ENCODE measurements at regions not wholly inside any gene's neighbourhood (a gene's known extent, or its start where the extent isn't known, plus 50 kb on each side); places are given as distances from the start of the nearest gene placed in this dataset.
"Not testable (repeated sequence)": the region's sequence is repeated elsewhere in the genome, so short reads cannot be mapped to it uniquely, and the experiment has no call there.

- Histone ChIP-seq H3K4me1 (ENCODE audit: control insufficient read depth, insufficient read depth, low read length) (no peaks in the 10 kb centered on the region), H3K4me3 (ENCODE audit: low read length) (no peak overlapping the region), H3K36me3 (ENCODE audit: control insufficient read depth, insufficient read depth, low read length) (no peaks in the 10 kb centered on the region), H3K27me3 (ENCODE audit: control insufficient read depth, insufficient read depth, low read length) (no peaks in the 10 kb centered on the region), H3K27ac (ENCODE audit: low read length) (no peak overlapping the region), H3K9me3 (ENCODE audit: control insufficient read depth, low read depth, low read length) (no peaks in the 10 kb centered on the region)
- no peak for DNase-seq
- WGBS (ENCODE audit: insufficient coverage, low lambda C conversion rate): 100% methylated on average over 3 of the region's 6 CpGs
Measured at GRCh38 chr3:181936774-181937173, 225.0 kb downstream of the SOX2 start.

DNA sequence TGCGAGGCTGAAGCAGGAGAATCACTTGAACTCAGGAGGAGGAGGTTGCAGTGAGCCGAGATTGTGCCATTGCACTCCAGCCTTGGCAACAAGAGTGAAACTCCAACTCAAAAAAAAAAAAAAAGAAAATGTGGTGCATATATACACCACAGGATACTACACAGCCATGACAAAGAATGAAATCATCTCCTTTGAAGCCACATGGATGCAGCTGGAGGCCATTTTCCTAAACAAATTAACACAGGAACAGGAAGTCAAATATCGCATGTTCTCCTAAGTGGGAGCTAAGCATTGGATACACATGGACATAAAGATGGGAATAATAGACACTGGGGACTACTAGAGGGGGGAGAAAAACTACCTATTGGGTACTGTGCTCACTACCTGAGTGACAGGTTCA, 226.9 kb downstream of the SOX2 start:
- H3K4me3 ChIP-seq (ENCODE audit: low read length); H3K36me3 ChIP-seq (ENCODE audit: control insufficient read depth, insufficient read depth, low read length); H3K9me3 ChIP-seq (ENCODE audit: control insufficient read depth, low read depth, low read length); H3K27ac ChIP-seq (ENCODE audit: low read length); H3K27me3 ChIP-seq (ENCODE audit: control insufficient read depth, insufficient read depth, low read length); H3K4me1 ChIP-seq (ENCODE audit: control insufficient read depth, insufficient read depth, low read length); DNase-seq: not testable (repeated sequence)
- WGBS (ENCODE audit: insufficient coverage, low lambda C conversion rate): 86% methylated on average over 1 of the region's 3 CpGs

- 100% methylated on average over 1 of the region's 3 CpGs for WGBS (ENCODE audit: insufficient coverage, low lambda C conversion rate)
Measured at GRCh38 chr3:181940703-181941102, 229.0 kb downstream of the SOX2 start.

GRCh38 chr3:181941250-181941649, 229.5 kb downstream of the SOX2 start:
- WGBS (ENCODE audit: insufficient coverage, low lambda C conversion rate): no CpG with 5 or more reads among the region's 5 CpGs

More at GRCh38 chr3:181940703-181941102, 229.0 kb downstream of the SOX2 start:
- no peak for DNase-seq
- Histone ChIP-seq H3K36me3 (ENCODE audit: control insufficient read depth, insufficient read depth, low read length) (no peaks in the 10 kb centered on the region), H3K27ac (ENCODE audit: low read length) (no peak overlapping the region), H3K4me3 (ENCODE audit: low read length) (no peak overlapping the region), H3K27me3 (ENCODE audit: control insufficient read depth, insufficient read depth, low read length) (no peaks in the 10 kb centered on the region), H3K9me3 (ENCODE audit: control insufficient read depth, low read depth, low read length) (no peaks in the 10 kb centered on the region), H3K4me1 (ENCODE audit: control insufficient read depth, insufficient read depth, low read length) (no peaks in the 10 kb centered on the region)

DNA sequence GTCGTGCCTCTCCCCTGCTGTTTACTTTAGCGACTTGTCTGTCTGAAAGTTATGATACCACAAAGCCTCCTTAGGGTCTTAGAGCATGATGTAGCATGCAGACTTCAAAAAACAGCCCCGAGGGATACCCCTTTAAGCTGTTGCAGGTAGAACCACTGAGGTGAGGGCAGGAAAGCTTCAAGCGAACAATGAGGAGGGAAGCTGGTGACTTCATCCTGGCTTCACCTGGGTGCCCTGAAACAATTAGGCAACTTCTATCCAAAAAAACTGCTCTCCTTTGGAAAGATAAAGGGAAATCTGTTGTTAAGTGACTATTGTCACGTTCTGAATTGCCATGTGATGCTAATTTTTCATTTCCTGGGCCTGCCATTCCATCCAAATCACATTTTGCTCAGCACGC, 231.6 kb downstream of the SOX2 start:
- Histone ChIP-seq H3K9me3 (ENCODE audit: control insufficient read depth, low read depth, low read length) (no peaks in the 10 kb centered on the region), H3K4me1 (ENCODE audit: control insufficient read depth, insufficient read depth, low read length) (no peaks in the 10 kb centered on the region), H3K27me3 (ENCODE audit: control insufficient read depth, insufficient read depth, low read length) (no peaks in the 10 kb centered on the region), H3K4me3 (ENCODE audit: low read length) (no peak overlapping the region), H3K36me3 (ENCODE audit: control insufficient read depth, insufficient read depth, low read length) (no peaks in the 10 kb centered on the region), H3K27ac (ENCODE audit: low read length) (no peak overlapping the region)
- DNase-seq: no peak
- WGBS (ENCODE audit: insufficient coverage, low lambda C conversion rate): 75% methylated on average over 1 of the region's 6 CpGs

More at GRCh38 chr3:181941250-181941649, 229.5 kb downstream of the SOX2 start:
- Histone ChIP-seq H3K27me3 (ENCODE audit: control insufficient read depth, insufficient read depth, low read length) (no peaks in the 10 kb centered on the region), H3K4me3 (ENCODE audit: low read length) (no peak overlapping the region), H3K4me1 (ENCODE audit: control insufficient read depth, insufficient read depth, low read length) (no peaks in the 10 kb centered on the region), H3K27ac (ENCODE audit: low read length) (no peak overlapping the region), H3K36me3 (ENCODE audit: control insufficient read depth, insufficient read depth, low read length) (no peaks in the 10 kb centered on the region), H3K9me3 (ENCODE audit: control insufficient read depth, low read depth, low read length) (no peaks in the 10 kb centered on the region)
- DNase-seq: no peak

GRCh38 chr3:181947606-181948005, 235.9 kb downstream of the SOX2 start:
- H3K27ac ChIP-seq (ENCODE audit: low read length): no peak overlapping the region
- no peak overlapping the region for H3K4me3 ChIP-seq (ENCODE audit: low read length)
- no peaks in the 10 kb centered on the region for H3K27me3 ChIP-seq (ENCODE audit: control insufficient read depth, insufficient read depth, low read length)
- WGBS (ENCODE audit: insufficient coverage, low lambda C conversion rate): no CpG with 5 or more reads among the region's 1 CpG
- no peaks in the 10 kb centered on the region for H3K9me3 ChIP-seq (ENCODE audit: control insufficient read depth, low read depth, low read length)
- no peaks in the 10 kb centered on the region for H3K36me3 ChIP-seq (ENCODE audit: control insufficient read depth, insufficient read depth, low read length)
- H3K4me1 ChIP-seq (ENCODE audit: control insufficient read depth, insufficient read depth, low read length): no peaks in the 10 kb centered on the region
- no peak for DNase-seq

GRCh38 chr3:181948286-181948685, 236.6 kb downstream of the SOX2 start:
- H3K4me3 ChIP-seq (ENCODE audit: low read length): no peak overlapping the region
- H3K27me3 ChIP-seq (ENCODE audit: control insufficient read depth, insufficient read depth, low read length): no peaks in the 10 kb centered on the region
- H3K9me3 ChIP-seq (ENCODE audit: control insufficient read depth, low read depth, low read length): no peaks in the 10 kb centered on the region
- peak in 1 of 2 donors; percentile 18 for DNase-seq
- no peak overlapping the region for H3K27ac ChIP-seq (ENCODE audit: low read length)
- 67% methylated on average over 1 of the region's 2 CpGs for WGBS (ENCODE audit: insufficient coverage, low lambda C conversion rate)
- H3K4me1 ChIP-seq (ENCODE audit: control insufficient read depth, insufficient read depth, low read length): no peaks in the 10 kb centered on the region
- H3K36me3 ChIP-seq (ENCODE audit: control insufficient read depth, insufficient read depth, low read length): no peaks in the 10 kb centered on the region

GRCh38 chr3:181952221-181952620, 240.5 kb downstream of the SOX2 start:
- no peaks in the 10 kb centered on the region for H3K4me1 ChIP-seq (ENCODE audit: control insufficient read depth, insufficient read depth, low read length)
- no peak for DNase-seq
- WGBS (ENCODE audit: insufficient coverage, low lambda C conversion rate): no CpG with 5 or more reads among the region's 5 CpGs
- no peak overlapping the region for H3K4me3 ChIP-seq (ENCODE audit: low read length)
- H3K9me3 ChIP-seq (ENCODE audit: control insufficient read depth, low read depth, low read length): no peaks in the 10 kb centered on the region
- no peaks in the 10 kb centered on the region for H3K36me3 ChIP-seq (ENCODE audit: control insufficient read depth, insufficient read depth, low read length)
- H3K27ac ChIP-seq (ENCODE audit: low read length): no peak overlapping the region
- no peaks in the 10 kb centered on the region for H3K27me3 ChIP-seq (ENCODE audit: control insufficient read depth, insufficient read depth, low read length)

DNA sequence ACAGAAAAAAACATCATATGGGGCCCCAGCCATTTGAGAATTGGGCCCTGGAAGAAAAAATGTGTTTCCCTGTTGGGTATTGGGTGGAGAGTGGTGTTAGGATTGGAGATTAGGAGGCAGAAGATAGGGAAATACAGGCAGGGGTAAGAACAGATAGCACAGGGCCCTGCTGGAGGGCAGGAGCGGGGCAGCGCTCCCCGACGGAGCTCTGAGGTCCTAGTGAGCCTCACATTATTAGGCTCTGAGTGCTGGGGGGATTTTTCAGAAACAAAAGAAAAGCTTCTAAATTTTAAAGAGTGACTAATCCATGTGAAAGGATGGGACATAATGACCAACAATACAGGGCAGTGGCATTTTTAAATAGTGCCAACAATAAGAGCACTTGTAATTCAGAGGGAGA, 241.2 kb downstream of the SOX2 start:
- DNase-seq: no peak
- no peaks in the 10 kb centered on the region for H3K4me1 ChIP-seq (ENCODE audit: control insufficient read depth, insufficient read depth, low read length)
- H3K9me3 ChIP-seq (ENCODE audit: control insufficient read depth, low read depth, low read length): no peaks in the 10 kb centered on the region
- H3K27ac ChIP-seq (ENCODE audit: low read length): no peak overlapping the region
- H3K4me3 ChIP-seq (ENCODE audit: low read length): no peak overlapping the region
- H3K27me3 ChIP-seq (ENCODE audit: control insufficient read depth, insufficient read depth, low read length): no peaks in the 10 kb centered on the region
- no peaks in the 10 kb centered on the region for H3K36me3 ChIP-seq (ENCODE audit: control insufficient read depth, insufficient read depth, low read length)
- WGBS (ENCODE audit: insufficient coverage, low lambda C conversion rate): no CpG with 5 or more reads among the region's 4 CpGs

DNA sequence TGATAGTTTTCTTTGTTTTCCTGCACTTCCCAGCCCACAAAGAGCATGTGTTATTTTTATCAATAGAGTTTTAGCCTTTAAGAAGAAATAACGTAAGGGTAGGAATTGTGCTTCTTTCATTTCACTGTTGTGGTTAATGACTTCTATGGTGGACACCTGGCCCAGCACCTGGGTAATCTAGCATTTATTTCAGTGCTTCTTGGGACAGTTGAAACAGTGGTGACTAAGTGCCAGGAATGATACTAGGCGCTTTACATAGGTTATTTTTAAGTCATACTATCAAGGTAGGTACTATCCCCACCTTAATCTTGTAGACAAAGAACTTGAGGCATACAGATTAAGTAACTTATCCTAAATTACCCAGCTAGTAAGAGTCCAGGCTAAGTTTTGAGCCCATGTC, 243.8 kb downstream of the SOX2 start:
- DNase-seq: no peak

GRCh38 chr3:181956122-181956521, 244.4 kb downstream of the SOX2 start:
- no peaks in the 10 kb centered on the region for H3K4me1 ChIP-seq (ENCODE audit: control insufficient read depth, insufficient read depth, low read length)
- WGBS (ENCODE audit: insufficient coverage, low lambda C conversion rate): 100% methylated on average over 1 of the region's 5 CpGs
- no peaks in the 10 kb centered on the region for H3K27me3 ChIP-seq (ENCODE audit: control insufficient read depth, insufficient read depth, low read length)
- H3K4me3 ChIP-seq (ENCODE audit: low read length): no peak overlapping the region
- DNase-seq: no peak
- no peak overlapping the region for H3K27ac ChIP-seq (ENCODE audit: low read length)
- no peaks in the 10 kb centered on the region for H3K9me3 ChIP-seq (ENCODE audit: control insufficient read depth, low read depth, low read length)
- H3K36me3 ChIP-seq (ENCODE audit: control insufficient read depth, insufficient read depth, low read length): no peaks in the 10 kb centered on the region

More for the DNA sequence above, 243.8 kb downstream of the SOX2 start:
- Histone ChIP-seq H3K36me3 (ENCODE audit: control insufficient read depth, insufficient read depth, low read length) (no peaks in the 10 kb centered on the region), H3K27ac (ENCODE audit: low read length) (no peak overlapping the region), H3K9me3 (ENCODE audit: control insufficient read depth, low read depth, low read length) (no peaks in the 10 kb centered on the region), H3K4me1 (ENCODE audit: control insufficient read depth, insufficient read depth, low read length) (no peaks in the 10 kb centered on the region), H3K4me3 (ENCODE audit: low read length) (no peak overlapping the region), H3K27me3 (ENCODE audit: control insufficient read depth, insufficient read depth, low read length) (no peaks in the 10 kb centered on the region)
- WGBS (ENCODE audit: insufficient coverage, low lambda C conversion rate): no CpG with 5 or more reads among the region's 2 CpGs
